SK-N-MC (cell line): ENCODE measurements at regions not wholly inside any gene's neighbourhood (a gene's known extent, or its start where the extent isn't known, plus 50 kb on each side); places are given as distances from the start of the nearest gene placed in this dataset.

Experiments used
- EZH2 ChIP-seq: fragments of 200-600 bp; sonication (generic); IDR thresholded peaks from one replicate; pipeline ENCODE4 v1.6.1; 2017; ENCODE audit warnings: antibody characterized with exemption
- POLR2AphosphoS5 ChIP-seq: IDR thresholded peaks from 2 replicates; pipeline ENCODE4 v1.6.1; 2012; ENCODE audit warnings: mild to moderate bottlenecking, low read depth, low read length, borderline replicate concordance

DNA sequence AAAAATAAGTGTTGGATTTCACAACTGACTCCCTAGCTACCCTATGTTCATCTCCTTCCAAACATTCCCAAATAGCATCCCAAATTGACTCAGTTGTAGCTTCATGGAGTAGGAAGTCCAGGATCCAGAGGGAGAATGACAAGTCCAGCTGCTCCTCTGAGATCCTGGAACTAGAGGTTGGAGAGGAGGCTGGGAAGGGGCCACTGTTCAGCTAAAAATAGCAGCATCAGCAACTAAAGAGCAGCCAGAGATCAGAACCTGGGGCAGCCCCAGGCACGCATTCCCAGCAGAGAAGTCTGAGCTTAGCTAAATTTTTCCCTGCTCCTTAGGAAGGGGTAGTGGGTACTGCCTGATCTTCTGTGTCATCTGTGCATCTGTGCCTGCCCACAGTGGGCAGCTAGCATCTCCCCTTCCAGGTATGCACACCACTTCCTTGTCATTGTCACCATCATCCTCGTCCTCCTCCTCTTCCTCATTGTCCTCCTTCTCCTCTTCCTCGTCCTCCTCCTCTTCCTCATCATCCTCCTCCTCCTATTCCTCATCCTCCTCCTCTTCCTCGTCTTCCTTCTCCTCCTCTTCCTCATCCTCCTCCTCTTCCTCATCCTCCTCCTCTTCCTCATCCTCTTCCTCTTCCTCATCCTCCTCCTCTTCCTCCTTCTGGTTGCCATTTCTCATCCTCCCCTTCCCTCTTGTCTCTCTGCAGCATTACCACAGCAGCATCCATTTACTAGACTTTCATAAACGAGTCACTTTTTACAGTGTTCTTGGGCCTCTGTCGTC is 152.3 kb upstream of the ROPN1 start:
- TF ChIP-seq EZH2 (no peak), POLR2AphosphoS5 (no peak)
